GM21723 (cell line): ENCODE measurements at regions not wholly inside any gene's neighbourhood (a gene's known extent, or its start where the extent isn't known, plus 50 kb on each side); places are given as distances from the start of the nearest gene placed in this dataset.

Source experiments
- ATAC-seq: cut with Tn5 transposase; IDR thresholded peaks from one replicate; pipeline ENCODE4 v1.9.1; 2021; ENCODE audit warnings: mild to moderate bottlenecking, moderate library complexity; ENCODE audit not compliant: unreplicated experiment

GRCh38 chr5:143506836-143507552 is 103.5 kb upstream of the NR3C1 start:
- ATAC-seq: no peak

GRCh38 chr5:143505934-143506333 is 102.4 kb upstream of the NR3C1 start:
- no peak for ATAC-seq

- no peak for ATAC-seq
Measured at GRCh38 chr5:143505354-143505753, 101.9 kb upstream of the NR3C1 start.

GRCh38 chr5:143501310-143502044 is 98.0 kb upstream of the NR3C1 start:
- no peak for ATAC-seq

GRCh38 chr5:143499480-143500114 is 96.1 kb upstream of the NR3C1 start:
- ATAC-seq: no peak

DNA sequence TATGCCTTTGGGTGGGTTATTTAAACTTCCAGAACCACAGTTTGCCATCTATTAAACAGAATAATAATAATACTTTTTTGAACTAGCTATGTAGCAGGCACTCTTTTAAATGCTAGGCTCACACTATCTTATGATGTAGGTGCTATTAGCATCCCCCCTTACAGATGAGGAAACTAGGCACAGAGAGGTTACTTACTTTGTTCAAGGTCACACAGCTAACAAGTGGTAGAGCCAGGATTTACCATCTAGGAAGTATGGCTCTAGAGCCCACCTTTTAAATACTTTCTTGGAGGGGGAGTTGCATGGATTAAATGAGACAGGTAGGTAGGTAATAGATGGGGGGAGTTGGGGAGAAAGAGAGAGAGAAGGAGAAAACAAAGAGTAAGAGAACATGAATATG is 95.3 kb upstream of the NR3C1 start:
- no peak for ATAC-seq

DNA sequence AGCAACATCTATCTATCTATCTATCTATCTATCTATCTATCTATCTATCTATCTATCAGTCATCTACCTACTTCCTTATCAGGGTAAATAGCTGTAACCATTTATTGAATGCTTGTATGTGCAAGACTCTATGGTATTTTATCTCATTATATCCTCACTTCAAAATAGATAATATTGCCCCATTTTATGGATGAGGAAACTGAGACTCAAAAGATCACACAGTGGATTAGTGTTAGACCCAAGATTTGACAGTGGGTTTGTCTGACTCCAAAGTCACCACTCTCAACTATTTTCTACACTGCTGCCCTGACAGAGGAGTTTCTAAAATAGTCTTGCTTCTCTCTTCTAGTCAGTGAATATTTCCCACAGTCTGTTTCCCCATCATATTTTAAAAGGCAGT is 94.3 kb upstream of the NR3C1 start:
- ATAC-seq: no peak

GRCh38 chr5:143496943-143497342 is 93.5 kb upstream of the NR3C1 start:
- ATAC-seq: no peak

- ATAC-seq: no peak
Measured at GRCh38 chr5:143495821-143496275, 92.4 kb upstream of the NR3C1 start.

DNA sequence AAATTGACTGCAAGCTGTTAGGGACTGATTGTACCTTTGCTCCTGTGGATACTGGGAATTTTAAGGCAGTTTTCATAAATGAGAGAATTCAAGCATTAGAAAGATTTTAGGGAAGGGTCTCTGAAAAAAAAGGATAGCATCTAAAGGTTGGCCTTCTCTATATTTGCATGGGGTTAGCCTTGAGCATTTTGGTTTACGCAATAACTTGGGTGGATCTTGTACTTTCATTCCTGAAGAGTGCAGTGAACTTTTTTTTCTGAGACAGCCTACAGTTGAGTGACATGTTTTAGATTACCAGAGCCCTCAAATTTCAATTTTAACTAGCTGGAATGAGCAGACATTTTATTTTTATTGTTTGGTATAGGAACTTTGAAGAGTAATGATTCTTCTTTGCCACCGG is 91.6 kb upstream of the NR3C1 start:
- ATAC-seq: no peak

DNA sequence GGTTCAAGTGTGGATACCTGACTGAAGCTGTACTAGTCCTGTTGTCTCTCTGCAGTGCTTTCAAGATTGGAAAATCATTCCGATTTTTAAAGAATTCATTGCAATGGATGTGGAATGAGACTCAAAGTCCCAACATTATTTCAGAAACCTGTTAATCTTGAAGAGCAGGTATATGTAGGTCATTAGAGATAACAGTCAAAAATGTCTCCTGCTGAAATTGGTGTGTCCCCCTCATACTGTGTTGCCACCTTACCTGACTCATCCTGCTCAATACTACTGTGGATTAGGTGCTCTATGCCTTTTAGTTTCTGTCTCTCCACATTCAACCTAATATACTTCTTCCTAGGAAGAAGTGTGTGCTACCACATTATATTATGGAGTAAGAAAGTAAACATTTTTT is 91.1 kb upstream of the NR3C1 start:
- no peak for ATAC-seq

DNA sequence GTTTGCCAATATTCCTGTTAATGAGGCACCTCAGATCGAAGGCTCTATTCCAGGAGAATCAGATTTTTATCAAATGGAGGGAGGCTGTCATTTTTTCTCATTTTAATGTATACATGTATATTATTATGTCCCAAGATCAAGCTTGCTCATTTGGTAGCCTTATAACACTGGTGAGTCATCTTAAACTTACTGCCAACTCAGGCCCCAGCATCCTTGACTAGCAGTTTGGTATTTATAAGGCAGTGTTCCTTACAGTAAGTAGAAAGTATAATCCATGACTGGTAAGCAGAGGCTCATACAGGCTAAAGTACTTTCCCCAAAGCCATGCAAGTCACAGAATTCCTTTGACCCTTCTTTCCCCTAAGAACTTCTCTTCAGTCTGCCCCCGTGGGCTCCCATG is 90.7 kb upstream of the NR3C1 start:
- ATAC-seq: no peak

DNA sequence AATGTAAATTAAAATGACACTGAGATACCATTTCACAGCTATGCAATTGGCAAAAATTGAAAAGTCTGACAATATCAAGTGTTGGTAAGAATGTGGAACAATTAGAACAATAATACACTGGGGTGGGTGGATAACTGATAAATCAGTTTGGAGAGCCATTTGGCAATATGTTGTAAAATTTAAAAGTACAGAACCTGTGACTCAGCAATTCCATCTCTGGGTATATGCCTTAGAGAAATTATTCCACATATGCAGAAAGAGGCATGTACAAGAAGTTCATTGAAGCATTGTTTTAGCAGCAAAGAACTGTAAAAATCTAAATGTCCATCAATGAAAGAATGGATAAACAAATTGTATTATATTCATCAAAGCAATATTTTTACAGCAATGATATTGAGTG is 89.3 kb upstream of the NR3C1 start:
- ATAC-seq: no peak

DNA sequence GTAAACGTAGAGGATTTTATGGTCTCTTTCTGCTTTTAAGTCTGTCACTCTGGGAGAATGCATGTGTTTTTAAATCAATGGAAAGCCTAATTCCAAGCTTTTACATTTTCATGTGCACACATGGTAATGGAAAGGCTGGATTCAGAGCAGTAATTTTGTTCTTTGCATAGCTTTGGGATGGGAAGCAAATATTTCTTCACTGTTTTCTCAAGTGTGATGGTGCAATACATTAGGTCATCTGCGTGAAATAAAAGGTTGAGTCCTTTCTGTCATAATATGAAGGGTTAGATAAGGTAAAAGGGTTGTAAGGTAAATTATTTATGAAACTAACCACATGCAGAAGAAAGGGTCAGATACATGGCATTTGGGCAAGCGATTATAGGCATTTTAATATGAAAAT is 88.2 kb upstream of the NR3C1 start:
- ATAC-seq: no peak

- ATAC-seq: no peak
Measured at GRCh38 chr5:143488381-143488780, 84.9 kb upstream of the NR3C1 start.

DNA sequence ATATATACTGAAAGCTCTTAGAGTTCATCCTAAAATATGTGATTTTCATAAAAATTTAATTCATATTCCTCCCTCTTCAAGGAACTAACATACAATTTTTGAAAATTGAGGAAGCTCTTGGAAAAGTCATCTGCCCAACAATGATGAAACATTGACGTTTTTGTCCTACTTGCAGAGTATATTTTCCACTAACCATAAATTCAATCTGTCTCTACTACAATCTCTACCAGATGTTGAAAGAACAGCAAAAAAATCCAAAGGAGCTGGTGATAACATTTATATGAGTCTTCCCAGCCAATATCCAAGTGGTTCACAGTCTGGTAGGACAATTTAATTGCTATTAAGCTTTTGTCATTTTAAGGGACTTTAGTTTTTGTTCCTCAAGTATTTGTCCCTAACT is 81.1 kb upstream of the NR3C1 start:
- no peak for ATAC-seq

GRCh38 chr5:143481697-143482531 is 78.4 kb upstream of the NR3C1 start:
- ATAC-seq: no peak

- no peak for ATAC-seq
Measured at GRCh38 chr5:143480001-143480400, 76.5 kb upstream of the NR3C1 start.

DNA sequence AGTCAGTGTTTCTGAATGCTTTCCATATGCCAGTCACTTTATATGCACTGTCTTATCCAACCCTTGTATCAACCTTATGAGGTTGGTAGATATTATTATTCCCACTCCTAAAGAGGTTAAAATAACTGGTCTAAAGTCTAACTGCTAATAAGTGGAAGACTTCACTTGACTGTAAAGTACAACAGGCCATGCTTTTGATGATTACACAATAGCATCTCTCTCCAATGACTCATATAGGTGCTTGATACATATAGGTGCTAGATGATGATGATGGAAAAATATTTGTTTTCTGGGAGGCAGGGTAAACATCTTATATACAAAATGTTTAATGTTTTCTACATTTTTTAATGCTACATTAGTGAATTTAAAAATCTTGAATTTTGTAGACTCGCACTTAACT is 75.9 kb upstream of the NR3C1 start:
- no peak for ATAC-seq

- no peak for ATAC-seq
Measured at GRCh38 chr5:143476601-143477211, 73.2 kb upstream of the NR3C1 start.

GRCh38 chr5:143474616-143475015 is 71.1 kb upstream of the NR3C1 start:
- no peak for ATAC-seq
